ES-I3 (cell line): ENCODE measurements at regions not wholly inside any gene's neighbourhood (a gene's known extent, or its start where the extent isn't known, plus 50 kb on each side); places are given as distances from the start of the nearest gene placed in this dataset.
"Not testable (repeated sequence)": the region's sequence is repeated elsewhere in the genome, so short reads cannot be mapped to it uniquely, and the experiment has no call there.

Source experiments
- H3K36me3 ChIP-seq: 2 replicates; pipeline ENCODE4 v1.6.1; 2013; ENCODE audit warnings: mild to moderate bottlenecking, low read length, control low read depth, moderate library complexity; ENCODE audit not compliant: insufficient read depth
- H3K4me1 ChIP-seq: 2 replicates; pipeline ENCODE4 v1.6.1; 2013; ENCODE audit warnings: mild to moderate bottlenecking, control low read depth, low read length; ENCODE audit not compliant: insufficient read depth
- H3K9ac ChIP-seq: 2 replicates; pipeline ENCODE4 v1.6.1; 2013; ENCODE audit warnings: low read depth, mild to moderate bottlenecking, low read length, moderate library complexity
- H3K9me3 ChIP-seq: 2 replicates; pipeline ENCODE4 v1.6.1; 2013; ENCODE audit warnings: mild to moderate bottlenecking, low read length, moderate library complexity; ENCODE audit not compliant: control insufficient read depth, insufficient read depth

DNA sequence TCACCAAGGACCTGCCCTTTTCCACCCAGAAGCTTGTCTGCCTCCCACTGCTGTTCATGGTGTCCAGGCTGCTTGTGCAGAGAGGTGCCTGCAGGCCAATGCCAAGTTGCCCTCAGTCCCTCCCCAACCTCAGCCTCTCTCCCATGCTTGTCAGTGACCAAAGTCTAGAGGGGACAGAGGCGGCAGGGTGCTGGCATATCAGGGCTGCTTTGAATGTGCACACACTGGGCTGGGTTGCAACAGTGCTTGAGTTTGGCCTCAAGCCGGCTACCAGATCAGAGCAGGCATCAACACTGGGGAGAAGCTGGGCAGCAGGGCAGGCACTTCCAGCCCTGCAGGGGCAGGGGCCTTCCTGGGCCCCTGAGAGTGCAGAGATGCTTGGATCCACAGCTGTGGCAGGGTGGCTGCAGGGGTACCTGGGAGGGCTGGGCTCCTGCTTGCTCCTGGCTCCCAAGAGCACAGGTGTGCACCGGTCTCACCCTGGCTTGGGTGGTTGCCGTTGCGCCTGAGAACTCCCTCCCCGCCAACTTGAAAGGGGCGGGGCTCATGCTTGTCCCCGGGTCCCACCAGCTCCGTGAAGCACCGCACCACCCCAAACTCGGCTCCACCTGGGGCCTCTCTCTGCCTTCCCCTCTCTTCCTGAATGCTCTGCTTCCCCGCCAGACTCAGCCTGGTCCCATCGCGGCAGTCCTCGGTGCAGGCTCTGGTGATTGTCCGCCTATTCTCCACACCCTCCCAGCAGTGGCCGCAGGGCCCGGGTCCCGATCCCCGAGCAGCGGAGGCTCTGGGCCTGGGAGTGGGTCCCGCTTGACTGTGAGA, 1681.9 kb upstream of the ADGRL3 start:
- H3K36me3 ChIP-seq: no peaks in the 10 kb centered on the region
- no peaks in the 10 kb centered on the region for H3K9me3 ChIP-seq
- H3K4me1 ChIP-seq: no peaks in the 10 kb centered on the region
- H3K9ac ChIP-seq: peak overlapping the region; percentile 39; the same call in 1 of the 2 replicates

DNA sequence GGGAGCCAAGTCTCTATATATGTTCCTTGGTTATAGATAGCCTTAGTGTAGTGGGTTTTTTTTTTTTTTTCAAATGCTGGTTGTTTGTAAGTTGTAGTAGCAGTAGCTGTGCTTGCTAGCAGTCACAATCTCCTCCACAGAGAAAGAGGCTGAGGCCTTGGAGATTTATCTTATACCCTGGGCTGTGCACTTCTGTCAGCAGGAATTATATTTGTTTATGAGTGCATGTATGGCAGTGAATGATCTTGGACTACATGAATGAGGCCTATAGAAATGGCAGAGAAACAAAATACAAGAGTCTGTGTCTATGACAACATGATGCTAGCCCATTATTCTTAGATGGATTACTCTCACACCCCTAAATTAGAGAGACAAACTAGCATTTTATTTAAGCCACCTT, 1674.2 kb upstream of the ADGRL3 start:
- Histone ChIP-seq H3K9ac (no peak overlapping the region), H3K9me3 (no peaks in the 10 kb centered on the region), H3K4me1 (no peaks in the 10 kb centered on the region), H3K36me3 (no peaks in the 10 kb centered on the region)

DNA sequence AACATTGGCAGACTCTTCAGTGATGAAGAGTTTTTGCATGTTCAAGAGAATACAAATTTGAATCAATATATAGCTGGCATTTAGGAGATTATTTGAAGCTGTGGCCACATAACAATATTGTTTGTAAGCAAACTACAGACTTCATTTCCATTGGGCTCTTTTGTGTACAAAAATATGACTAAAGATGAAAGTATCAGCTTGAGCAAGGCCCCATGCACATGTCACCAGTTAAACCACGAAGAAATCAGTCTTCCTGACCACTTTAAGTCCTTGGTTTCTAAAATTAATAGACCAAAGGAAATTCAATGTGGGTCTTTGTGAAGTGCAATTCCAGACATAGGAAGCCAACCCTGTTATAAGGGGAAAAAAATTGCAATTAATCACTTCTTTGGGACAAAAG, 1664.6 kb upstream of the ADGRL3 start:
- no peak overlapping the region for H3K9ac ChIP-seq
- no peaks in the 10 kb centered on the region for H3K36me3 ChIP-seq
- no peaks in the 10 kb centered on the region for H3K4me1 ChIP-seq
- H3K9me3 ChIP-seq: no peaks in the 10 kb centered on the region

DNA sequence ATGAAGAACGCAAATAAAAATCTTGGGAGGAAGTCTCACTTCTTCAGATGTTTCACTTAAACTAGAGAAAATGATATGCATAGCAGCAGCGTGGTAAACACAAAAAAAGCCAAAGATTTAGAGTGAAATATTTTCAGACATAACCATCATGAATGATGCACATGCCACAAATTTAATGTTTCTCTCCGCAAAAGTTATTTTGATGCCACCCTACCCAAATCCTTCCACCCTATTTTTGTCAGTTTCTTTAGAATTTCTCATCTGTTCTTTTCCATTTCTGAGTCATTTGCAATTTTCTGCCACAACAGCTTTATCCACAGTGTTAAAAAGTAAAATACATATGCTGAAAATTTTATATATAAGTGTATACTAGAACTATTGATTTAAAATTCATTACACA, 1663.7 kb upstream of the ADGRL3 start:
- Histone ChIP-seq H3K4me1 (no peaks in the 10 kb centered on the region), H3K36me3 (no peaks in the 10 kb centered on the region), H3K9ac (no peak overlapping the region), H3K9me3 (no peaks in the 10 kb centered on the region)

DNA sequence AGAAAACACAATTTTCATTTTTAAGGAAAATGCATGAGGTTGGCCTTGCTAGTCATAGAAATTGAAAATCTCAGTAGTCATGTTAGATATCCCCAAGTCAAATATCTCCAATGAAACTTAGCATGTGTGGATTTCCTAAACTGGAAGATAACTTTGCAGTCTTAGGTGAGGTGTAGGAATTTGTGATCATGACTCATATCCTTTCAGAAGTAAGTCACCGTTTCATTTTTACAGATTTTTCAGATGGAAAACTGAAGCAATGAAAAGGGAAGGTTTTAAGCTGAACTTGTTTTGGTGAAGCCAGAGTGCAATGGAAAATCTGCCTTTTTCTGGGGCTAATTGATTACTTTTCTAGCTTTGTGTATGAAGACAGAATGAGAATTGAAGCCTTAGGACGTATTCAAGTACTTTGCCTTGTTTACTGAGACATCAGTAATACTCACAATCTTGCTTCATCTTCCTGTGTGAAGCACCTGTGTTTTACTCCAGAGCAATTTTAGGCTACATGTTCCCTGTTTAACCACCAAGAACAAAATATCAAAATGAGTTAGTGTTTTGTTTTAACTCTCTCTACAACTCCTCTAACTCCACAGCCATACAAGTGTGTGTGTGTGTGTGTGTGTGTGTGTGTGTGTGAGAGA, 1662.8 kb upstream of the ADGRL3 start:
- Histone ChIP-seq H3K9ac (no peak overlapping the region), H3K4me1 (no peaks in the 10 kb centered on the region), H3K36me3 (no peaks in the 10 kb centered on the region), H3K9me3 (no peaks in the 10 kb centered on the region)

DNA sequence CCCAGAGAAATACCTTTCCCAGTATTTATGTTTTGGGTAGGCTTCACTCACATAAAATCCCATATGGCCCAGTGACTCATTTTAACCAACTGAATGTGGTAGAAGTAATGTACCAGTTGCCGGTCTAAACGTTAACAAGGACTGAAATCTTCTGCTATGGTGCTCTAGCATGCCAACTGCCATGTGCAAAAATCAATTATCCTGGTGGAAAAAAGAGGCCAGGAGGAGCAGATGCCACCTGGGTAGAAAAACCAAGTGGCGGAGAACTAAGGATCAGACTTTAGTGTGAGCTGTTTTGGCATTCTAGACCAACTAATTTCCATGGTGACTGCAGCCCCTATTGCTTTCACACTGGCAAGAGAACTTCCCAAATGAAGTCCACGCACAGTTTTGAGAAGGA, 1660.7 kb upstream of the ADGRL3 start:
- no peak overlapping the region for H3K9ac ChIP-seq
- H3K4me1 ChIP-seq: no peaks in the 10 kb centered on the region
- H3K36me3 ChIP-seq: no peaks in the 10 kb centered on the region
- H3K9me3 ChIP-seq: no peaks in the 10 kb centered on the region

DNA sequence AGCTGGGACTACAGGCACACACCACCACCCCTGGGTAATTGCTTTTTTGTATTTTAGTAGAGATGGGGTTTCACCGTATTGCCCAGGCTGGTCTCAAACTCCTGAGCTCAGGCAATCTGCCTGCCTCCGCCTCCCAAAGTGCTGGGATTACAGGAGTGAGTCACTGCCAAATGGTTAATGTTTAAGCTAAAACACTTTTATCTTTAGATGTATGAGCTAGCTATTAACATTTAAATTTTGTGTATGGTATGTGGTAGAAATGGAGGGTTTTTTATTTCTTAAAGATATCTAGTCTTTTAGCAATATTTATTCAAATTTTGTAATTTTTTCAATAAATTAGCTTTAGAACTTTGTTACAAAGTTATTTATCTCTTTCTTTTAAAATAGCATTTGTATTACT, 1659.8 kb upstream of the ADGRL3 start:
- H3K9me3 ChIP-seq: no peaks in the 10 kb centered on the region
- H3K9ac ChIP-seq: no peak overlapping the region
- no peaks in the 10 kb centered on the region for H3K4me1 ChIP-seq
- H3K36me3 ChIP-seq: no peaks in the 10 kb centered on the region

DNA sequence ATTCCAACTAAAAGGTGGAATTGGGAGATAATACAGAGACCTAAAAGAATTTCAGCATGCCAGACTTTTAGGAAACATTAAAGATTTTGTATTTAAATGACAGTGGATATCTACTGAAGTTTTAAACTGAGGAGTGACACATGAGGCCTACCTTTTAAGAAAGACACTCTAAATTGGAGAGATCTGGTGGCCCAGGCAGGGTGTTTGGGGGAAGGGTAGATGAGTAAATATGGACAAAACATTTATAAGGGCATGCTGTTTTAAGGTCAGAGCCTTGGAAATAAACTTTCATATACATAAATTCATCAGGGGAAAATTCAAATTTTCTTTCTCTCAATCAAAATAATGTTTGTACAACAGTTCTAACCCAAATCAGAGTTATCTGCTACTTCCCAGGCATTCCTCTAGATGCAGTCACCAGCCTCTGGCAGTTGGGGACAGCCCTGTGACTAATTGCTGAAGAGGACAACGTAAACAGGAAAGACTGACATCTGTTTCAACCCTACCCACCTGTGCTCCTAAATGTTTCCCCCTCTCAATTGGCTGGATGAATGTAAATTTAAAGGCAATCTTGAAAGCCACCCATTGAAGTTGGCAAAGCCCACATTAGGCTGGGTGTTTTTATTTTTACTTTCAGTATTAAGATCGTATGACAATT, 1646.9 kb upstream of the ADGRL3 start:
- H3K9me3 ChIP-seq: no peaks in the 10 kb centered on the region
- no peak overlapping the region for H3K9ac ChIP-seq
- H3K4me1 ChIP-seq: no peaks in the 10 kb centered on the region
- H3K36me3 ChIP-seq: no peaks in the 10 kb centered on the region

DNA sequence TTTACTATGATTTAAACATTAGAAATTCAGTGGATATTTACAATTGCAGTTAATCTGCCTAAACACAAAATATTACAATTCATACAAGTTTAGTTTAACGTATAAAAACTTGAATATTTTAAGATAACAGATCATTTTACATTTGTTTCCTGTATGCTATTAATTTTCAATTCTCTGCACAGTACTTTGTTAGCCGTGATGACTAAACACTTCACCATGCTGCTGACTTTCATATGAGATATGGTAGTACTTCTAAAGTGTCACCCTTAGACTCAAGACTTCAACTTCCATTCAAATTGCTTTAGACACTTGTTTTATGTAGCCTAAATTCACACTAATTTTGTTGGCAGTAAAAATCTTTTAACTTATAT, 1646.4 kb upstream of the ADGRL3 start:
- Histone ChIP-seq H3K9me3 (no peaks in the 10 kb centered on the region), H3K36me3 (no peaks in the 10 kb centered on the region), H3K4me1 (no peaks in the 10 kb centered on the region), H3K9ac (no peak overlapping the region)

DNA sequence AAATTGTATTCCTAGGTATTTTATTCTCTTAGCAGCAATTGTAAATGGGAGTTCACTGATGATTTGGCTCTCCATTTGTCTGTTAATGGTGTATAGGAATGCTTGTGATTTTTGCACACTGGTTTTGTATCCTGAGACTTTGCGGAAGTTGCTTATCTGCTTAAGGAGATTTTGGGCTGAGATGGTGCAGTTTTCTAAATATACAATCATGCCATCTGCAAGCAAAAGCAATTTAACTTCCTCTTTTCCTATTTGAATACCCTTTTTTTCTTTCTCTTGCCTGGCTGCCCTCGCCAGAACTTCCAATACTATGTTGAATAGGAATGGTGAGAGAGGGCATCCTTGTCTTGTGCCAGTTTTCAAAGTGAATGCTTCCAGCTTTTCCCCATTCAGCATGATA, 1643.9 kb upstream of the ADGRL3 start:
- not testable (repeated sequence) for H3K9ac ChIP-seq, H3K4me1 ChIP-seq, H3K9me3 ChIP-seq, H3K36me3 ChIP-seq

DNA sequence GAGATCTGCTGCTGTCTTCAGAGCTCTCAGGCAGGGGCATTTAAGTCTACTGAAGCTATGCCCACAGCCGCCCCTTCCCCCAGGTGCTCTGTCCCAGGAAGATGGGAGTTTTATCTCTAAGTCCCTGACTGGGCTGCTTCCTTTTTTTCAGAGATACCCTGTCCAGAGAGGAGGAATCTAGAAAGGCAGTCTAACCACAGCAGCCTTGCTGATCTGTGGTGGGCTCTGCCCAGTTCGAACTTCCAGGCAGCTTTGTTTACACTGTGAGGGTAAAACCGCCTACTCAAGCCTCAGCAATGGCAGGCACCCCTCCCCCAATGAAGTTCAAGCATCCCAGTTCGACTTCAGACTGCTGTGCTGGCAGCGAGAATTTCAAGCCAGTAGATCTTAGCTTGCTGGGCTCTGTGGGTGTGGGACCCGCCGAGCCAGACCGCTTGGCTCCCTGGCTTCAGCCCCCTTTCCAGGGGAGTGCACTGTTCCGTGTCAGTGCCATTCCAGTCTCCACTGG, 1639.9 kb upstream of the ADGRL3 start:
- not testable (repeated sequence) for H3K36me3 ChIP-seq, H3K9me3 ChIP-seq, H3K4me1 ChIP-seq
- H3K9ac ChIP-seq: peak overlapping the region; percentile 20; the same call in 1 of the 2 replicates

DNA sequence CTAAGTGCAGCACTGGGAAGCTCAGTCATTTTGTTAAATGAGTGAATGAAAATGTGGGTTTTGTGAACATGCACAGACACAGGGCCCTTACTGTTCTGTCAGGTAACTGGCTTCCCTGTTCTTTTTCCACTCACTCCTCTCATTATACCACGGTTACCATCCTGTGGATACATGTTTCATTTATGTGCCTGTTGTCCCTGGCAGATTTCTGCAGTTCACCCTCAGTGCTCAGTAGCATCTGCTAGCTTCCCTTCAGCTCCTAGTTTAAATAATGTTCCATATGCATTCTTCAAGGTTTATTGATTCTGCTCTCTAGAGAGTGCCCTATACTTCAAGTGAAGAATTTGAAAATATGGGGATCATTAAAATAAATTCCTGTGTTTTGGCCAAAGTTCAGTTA, 1634.3 kb upstream of the ADGRL3 start:
- no peak overlapping the region for H3K9ac ChIP-seq
- H3K4me1 ChIP-seq: no peaks in the 10 kb centered on the region; the same call in 1 of the 2 replicates
- no peaks in the 10 kb centered on the region for H3K36me3 ChIP-seq
- H3K9me3 ChIP-seq: no peaks in the 10 kb centered on the region

DNA sequence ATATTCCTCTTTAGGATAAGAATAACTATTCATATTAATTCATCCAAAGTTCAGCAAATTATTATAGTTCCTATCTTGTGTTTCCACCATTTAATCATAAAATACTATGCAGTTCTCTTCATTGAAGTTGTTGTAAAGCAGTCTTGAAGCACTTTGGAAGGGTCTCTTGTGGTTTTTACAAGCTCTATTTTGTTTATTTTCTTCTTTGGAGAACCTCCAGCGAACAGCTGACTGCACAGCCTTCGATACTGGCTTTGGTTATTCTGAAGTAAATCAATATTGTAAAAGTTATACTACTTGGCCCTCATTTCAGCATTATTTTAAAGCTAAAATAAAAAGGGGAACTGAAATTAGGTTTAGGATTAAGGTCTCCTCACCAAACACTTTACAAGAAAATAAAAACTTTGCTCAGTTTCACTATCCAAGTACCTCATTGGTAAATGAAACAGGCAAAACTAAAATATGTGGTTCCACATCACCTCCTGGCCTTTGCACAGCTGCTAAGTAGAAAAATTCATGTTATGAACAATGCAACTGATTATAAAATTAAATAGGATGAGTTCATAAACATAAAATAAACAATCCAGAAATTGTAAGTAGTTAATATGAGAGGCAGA, 1629.2 kb upstream of the ADGRL3 start:
- H3K9ac ChIP-seq: no peak overlapping the region
- H3K36me3 ChIP-seq: no peaks in the 10 kb centered on the region
- no peaks in the 10 kb centered on the region for H3K4me1 ChIP-seq
- H3K9me3 ChIP-seq: no peaks in the 10 kb centered on the region

DNA sequence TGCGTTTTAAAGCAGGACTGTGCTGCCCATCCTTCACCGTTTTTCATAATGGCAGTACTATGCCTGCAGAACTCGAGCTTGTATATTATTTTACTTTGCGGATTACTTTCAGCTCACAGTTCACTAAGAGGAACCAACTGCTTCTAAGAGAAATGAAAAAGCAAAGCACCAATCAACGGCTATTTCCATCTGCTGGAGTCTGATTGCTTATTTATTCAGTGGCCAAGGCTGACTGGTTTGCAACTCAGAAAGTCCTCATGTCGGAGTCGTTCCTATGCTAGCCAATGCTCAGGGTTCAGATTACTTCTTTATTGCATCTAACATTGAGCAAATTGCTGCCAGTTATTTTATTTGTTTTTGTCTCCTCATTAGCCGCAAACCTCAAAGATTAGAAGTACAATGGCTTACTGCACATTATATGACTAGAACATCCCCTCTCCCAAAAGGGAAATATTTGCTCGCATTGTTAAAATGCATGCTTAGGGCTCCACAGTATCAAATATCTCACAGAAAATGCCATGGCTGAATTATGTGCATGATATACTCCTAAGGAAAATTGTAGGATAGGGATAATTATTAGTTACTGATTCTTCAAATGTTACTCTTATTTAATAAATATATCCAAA, 1628.2 kb upstream of the ADGRL3 start:
- Histone ChIP-seq H3K4me1 (no peaks in the 10 kb centered on the region), H3K9ac (no peak overlapping the region)

More for the DNA sequence above, 1628.2 kb upstream of the ADGRL3 start:
- H3K36me3 ChIP-seq: no peaks in the 10 kb centered on the region
- H3K9me3 ChIP-seq: no peaks in the 10 kb centered on the region
